Spinal cord (tissue), 9 donors: ENCODE measurements at regions not wholly inside any gene's neighbourhood (a gene's known extent, or its start where the extent isn't known, plus 50 kb on each side); places are given as distances from the start of the nearest gene placed in this dataset.

ENCODE experiments used
- DNase-seq, 6 donors: peaks; one replicate each; pipeline versions ENCODE4 v3.0.0 to v3.0.0-alpha.2; 2013 to 2015; ENCODE audit warnings: low spot score in 6 of 6, low read depth in 4 of 6
- H3K27ac ChIP-seq: one replicate; pipeline ENCODE4 v1.5.1; 2013; ENCODE audit warnings: low read depth, low read length, control low read depth
- H3K27me3 ChIP-seq: one replicate; pipeline ENCODE4 v1.6.1; 2013; ENCODE audit warnings: low read length; ENCODE audit not compliant: control insufficient read depth, insufficient read depth
- H3K36me3 ChIP-seq: one replicate; pipeline ENCODE4 v1.6.1; 2013; ENCODE audit warnings: low read length; ENCODE audit not compliant: control insufficient read depth, insufficient read depth
- H3K4me1 ChIP-seq: one replicate; pipeline ENCODE4 v1.6.1; 2013; ENCODE audit warnings: low read length; ENCODE audit not compliant: control insufficient read depth, insufficient read depth
- H3K4me3 ChIP-seq: one replicate; pipeline ENCODE4 v1.5.1; 2013; ENCODE audit warnings: low read depth, low read length, control low read depth
- H3K9me3 ChIP-seq: one replicate; pipeline ENCODE4 v1.6.1; 2013; ENCODE audit warnings: low read length; ENCODE audit not compliant: control insufficient read depth, insufficient read depth
- WGBS: methylation state at CpG from one replicate; pipeline ENCODE4 v1.1.5; 2013; ENCODE audit warnings: missing lambda C conversion rate; ENCODE audit not compliant: insufficient coverage; 5-methylcytosine and 5-hydroxymethylcytosine counted together
- donor health status: healthy.

GRCh38 chr20:58086763-58087561 is 141.5 kb downstream of the ANKRD60 start:
- WGBS, result 78% methylated on average over 12 of the region's 13 CpGs
- peak in 4 of 6 donors; percentile 20 to 83 (median 48) for DNase-seq
- Histone ChIP-seq H3K36me3 (no peaks in the 10 kb centered on the region), H3K27ac (no peak overlapping the region), H3K4me1 (no peaks in the 10 kb centered on the region), H3K27me3 (peaks cover 4% of the 10 kb centered on the region), H3K4me3 (no peak overlapping the region), H3K9me3 (no peaks in the 10 kb centered on the region)

GRCh38 chr20:58084966-58085365 is 143.5 kb downstream of the ANKRD60 start:
- Histone ChIP-seq H3K4me3 (no peak overlapping the region), H3K9me3 (no peaks in the 10 kb centered on the region), H3K4me1 (no peaks in the 10 kb centered on the region), H3K27ac (peak overlapping the region; percentile 77), H3K27me3 (no peaks in the 10 kb centered on the region), H3K36me3 (no peaks in the 10 kb centered on the region)
- peak in 1 of 6 donors; percentile 37 for DNase-seq
- WGBS, result no CpG with 5 or more reads among the region's 6 CpGs

GRCh38 chr20:58084566-58084965 is 143.9 kb downstream of the ANKRD60 start:
- no peak for DNase-seq
- 89% methylated on average over 5 of the region's 7 CpGs for WGBS
- Histone ChIP-seq H3K27me3 (no peaks in the 10 kb centered on the region), H3K4me3 (no peak overlapping the region), H3K27ac (peak overlapping the region; percentile 8), H3K4me1 (peaks cover under 1% of the 10 kb centered on the region), H3K9me3 (no peaks in the 10 kb centered on the region), H3K36me3 (no peaks in the 10 kb centered on the region)

GRCh38 chr20:58081846-58082245 is 146.6 kb downstream of the ANKRD60 start:
- DNase-seq, result no peak
- Histone ChIP-seq H3K9me3 (no peaks in the 10 kb centered on the region), H3K4me1 (peaks cover 7% of the 10 kb centered on the region), H3K36me3 (no peaks in the 10 kb centered on the region), H3K27me3 (no peaks in the 10 kb centered on the region), H3K4me3 (no peak overlapping the region), H3K27ac (no peak overlapping the region)
- WGBS, result no CpG with 5 or more reads among the region's 1 CpG

GRCh38 chr20:58078741-58079522 is 149.5 kb downstream of the ANKRD60 start:
- Histone ChIP-seq H3K27ac (peak overlapping the region; percentile 57), H3K27me3 (no peaks in the 10 kb centered on the region), H3K4me1 (peaks cover 7% of the 10 kb centered on the region), H3K4me3 (no peak overlapping the region), H3K36me3 (no peaks in the 10 kb centered on the region), H3K9me3 (no peaks in the 10 kb centered on the region)
- DNase-seq, result peak in 1 of 6 donors; percentile 78
- 22% methylated on average over 1 of the region's 7 CpGs for WGBS

- H3K4me1 ChIP-seq, result peaks cover 10% of the 10 kb centered on the region
- H3K36me3 ChIP-seq, result no peaks in the 10 kb centered on the region
- no peaks in the 10 kb centered on the region for H3K9me3 ChIP-seq
- DNase-seq, result no peak
- H3K4me3 ChIP-seq, result no peak overlapping the region
- 100% methylated on average over 4 of the region's 6 CpGs for WGBS
- no peaks in the 10 kb centered on the region for H3K27me3 ChIP-seq
- no peak overlapping the region for H3K27ac ChIP-seq
These were observed 151.2 kb downstream of the ANKRD60 start for GRCh38 chr20:58077282-58077681.

GRCh38 chr20:58076405-58076804 is 152.0 kb downstream of the ANKRD60 start:
- Histone ChIP-seq H3K36me3 (no peaks in the 10 kb centered on the region), H3K9me3 (no peaks in the 10 kb centered on the region), H3K4me3 (no peak overlapping the region), H3K27me3 (no peaks in the 10 kb centered on the region), H3K27ac (no peak overlapping the region), H3K4me1 (peaks cover 10% of the 10 kb centered on the region)
- 67% methylated on average over 1 of the region's 4 CpGs for WGBS
- no peak for DNase-seq

- peak in 1 of 6 donors; percentile 79 for DNase-seq
- H3K27ac ChIP-seq, result no peak overlapping the region
- 55% methylated on average over 10 of the region's 14 CpGs for WGBS
- no peaks in the 10 kb centered on the region for H3K9me3 ChIP-seq
- peaks cover 15% of the 10 kb centered on the region for H3K4me1 ChIP-seq
- H3K27me3 ChIP-seq, result no peaks in the 10 kb centered on the region
- no peaks in the 10 kb centered on the region for H3K36me3 ChIP-seq
- H3K4me3 ChIP-seq, result no peak overlapping the region
These were observed 152.7 kb downstream of the ANKRD60 start for GRCh38 chr20:58075586-58076345.

- H3K36me3 ChIP-seq, result no peaks in the 10 kb centered on the region
- no peaks in the 10 kb centered on the region for H3K27me3 ChIP-seq
- H3K27ac ChIP-seq, result no peak overlapping the region
- no peak overlapping the region for H3K4me3 ChIP-seq
- DNase-seq, result no peak
- peaks cover 11% of the 10 kb centered on the region for H3K4me1 ChIP-seq
- WGBS, result 87% methylated on average over 6 of the region's 10 CpGs
- H3K9me3 ChIP-seq, result no peaks in the 10 kb centered on the region
These were observed 154.3 kb downstream of the ANKRD60 start for GRCh38 chr20:58073945-58074856.
